Activated T-cell treated with anti-CD3 and anti-CD28 coated beads for 1 hour (primary cell): ENCODE measurements at regions not wholly inside any gene's neighbourhood (a gene's known extent, or its start where the extent isn't known, plus 50 kb on each side); places are given as distances from the start of the nearest gene placed in this dataset.

Source experiments
- DNase-seq: peaks from one replicate; pipeline ENCODE4 v3.0.0-alpha.2; 2020; ENCODE audit warnings: low read depth

GRCh38 chr5:130251931-130252330 is 347.7 kb downstream of the CHSY3 start:
- DNase-seq = no peak

- DNase-seq = no peak
Measured at GRCh38 chr5:130243641-130244040, 339.4 kb downstream of the CHSY3 start.

- DNase-seq = no peak
Measured at GRCh38 chr5:130237721-130238120, 333.5 kb downstream of the CHSY3 start.
